CD4-positive, alpha-beta memory T cell (primary cell): ENCODE measurements at regions not wholly inside any gene's neighbourhood (a gene's known extent, or its start where the extent isn't known, plus 50 kb on each side); places are given as distances from the start of the nearest gene placed in this dataset.

ENCODE experiments used
- CTCF ChIA-PET: fragments of 350-600 bp; sonication (Branson Sonifier 250); formaldehyde crosslinking; loops from one replicate; lab custom pipeline; 2021; ENCODE audit warnings: inconsistent platforms; ENCODE audit not compliant: partially characterized antibody; lab: Charles Lee
- POLR2A ChIA-PET: fragments of 350-600 bp; sonication (Branson Sonifier 250); formaldehyde crosslinking; loops from one replicate; lab custom pipeline; 2021; ENCODE audit not compliant: partially characterized antibody; lab: Charles Lee
- DNase-seq, 5 donors: peaks; one replicate each; pipeline versions ENCODE4 v3.0.0 to v3.0.0-alpha.2; 2020 to 2022; ENCODE audit warnings: mixed read lengths in 1 of 5
- H3K27ac ChIP-seq: one replicate; pipeline ENCODE4 v1.7.0; 2013; ENCODE audit warnings: low read depth, low read length
- H3K27me3 ChIP-seq: 2 replicates; pipeline ENCODE4 v1.7.0; 2013; ENCODE audit warnings: mild to moderate bottlenecking, low read length, moderate library complexity; ENCODE audit not compliant: insufficient read depth
- H3K36me3 ChIP-seq: 2 replicates; pipeline ENCODE4 v1.7.0; 2013; ENCODE audit warnings: mild to moderate bottlenecking, low read length, moderate library complexity; ENCODE audit not compliant: insufficient read depth
- H3K4me1 ChIP-seq: 2 replicates; pipeline ENCODE4 v1.7.0; 2013; ENCODE audit warnings: mild to moderate bottlenecking, low read length, moderate library complexity; ENCODE audit not compliant: insufficient read depth
- H3K4me3 ChIP-seq, 2 donors: one replicate each; pipeline ENCODE4 v1.7.0; 2013; ENCODE audit warnings: low read length in 2 of 2, mild to moderate bottlenecking in 1 of 2
- H3K9me3 ChIP-seq, 2 donors: one replicate each; pipeline ENCODE4 v1.7.0; 2013; ENCODE audit warnings: low read length in 2 of 2, control low read depth in 1 of 2; ENCODE audit not compliant: control insufficient read depth in 1 of 2
- H3K27ac Mint-ChIP-seq, 7 donors: one replicate each; pipeline ENCODE4 v1.8.0; 2020 to 2021; ENCODE audit warnings: mixed read lengths in 7 of 7, mild to moderate bottlenecking in 6 of 7, inconsistent platforms in 3 of 7, moderate library complexity in 3 of 7
- H3K27me3 Mint-ChIP-seq, 2 donors: one replicate each; pipeline ENCODE4 v1.8.0; 2020 to 2021; ENCODE audit warnings: mixed read lengths in 2 of 2
- H3K36me3 Mint-ChIP-seq, 2 donors: one replicate each; pipeline ENCODE4 v1.8.0; 2020 to 2021; ENCODE audit warnings: mixed read lengths in 2 of 2, inconsistent platforms in 1 of 2, mild to moderate bottlenecking in 1 of 2
- H3K4me1 Mint-ChIP-seq, 4 donors: one replicate each; pipeline ENCODE4 v1.8.0; 2020 to 2021; ENCODE audit warnings: mixed read lengths in 4 of 4, mild to moderate bottlenecking in 1 of 4
- H3K4me3 Mint-ChIP-seq, 8 donors: one replicate each; pipeline ENCODE4 v1.8.0; 2020 to 2021; ENCODE audit warnings: mixed read lengths in 8 of 8, mild to moderate bottlenecking in 7 of 8, moderate library complexity in 6 of 8, inconsistent platforms in 3 of 8
- H3K9me3 Mint-ChIP-seq, 8 donors: one replicate each; pipeline ENCODE4 v1.8.0; 2020 to 2021; ENCODE audit warnings: mixed read lengths in 8 of 8, mild to moderate bottlenecking in 5 of 8, inconsistent platforms in 3 of 8, moderate library complexity in 1 of 8
- intact Hi-C: fragments of 100-400 bp; cut with micrococcal nuclease; formaldehyde crosslinking; loops from one replicate; pipeline ENCODE4 v1.15.1; 2023

- Histone ChIP-seq H3K9me3 (no peaks in the 10 kb centered on the region), H3K27ac (no peak overlapping the region), H3K27me3 (no peaks in the 10 kb centered on the region), H3K4me1 (no peaks in the 10 kb centered on the region), H3K4me3 (no peak overlapping the region), H3K36me3 (no peaks in the 10 kb centered on the region)
- no peak for DNase-seq
- POLR2A ChIA-PET, result no interaction called here
- intact Hi-C loops, result no loop called here
- H3K27ac Mint-ChIP-seq, result no peak overlapping the region
- H3K27me3 Mint-ChIP-seq, result peaks cover 3 to 8% of the 10 kb centered on the region in 2 donors
- no peak overlapping the region for H3K4me3 Mint-ChIP-seq
- no peaks in the 10 kb centered on the region for H3K36me3 Mint-ChIP-seq
- peaks cover 0 to 5% (median 2%) of the 10 kb centered on the region in 4 donors for H3K4me1 Mint-ChIP-seq
- CTCF ChIA-PET, result interaction anchor here (2.0 kb wide), 1 partner anchor 29 kb away, joined by 6 read pairs; no protein-coding TSS in a partner anchor
- no peaks in the 10 kb centered on the region for H3K9me3 Mint-ChIP-seq
Observed at GRCh38 chr13:77449265-77449664, 86.2 kb upstream of the SCEL start.

- H3K36me3 Mint-ChIP-seq, result no peaks in the 10 kb centered on the region
- intact Hi-C loops, result no loop called here
- Histone ChIP-seq H3K36me3 (no peaks in the 10 kb centered on the region), H3K27me3 (no peaks in the 10 kb centered on the region), H3K4me3 (no peak overlapping the region), H3K9me3 (no peaks in the 10 kb centered on the region), H3K4me1 (no peaks in the 10 kb centered on the region), H3K27ac (no peak overlapping the region)
- H3K9me3 Mint-ChIP-seq, result no peaks in the 10 kb centered on the region
- no peak overlapping the region for H3K27ac Mint-ChIP-seq
- POLR2A ChIA-PET, result no interaction called here
- no peak overlapping the region for H3K4me3 Mint-ChIP-seq
- DNase-seq, result no peak
- CTCF ChIA-PET, result interaction anchor here (0.8 to 2.0 kb wide), 2 partner anchors 26 to 30 kb away, joined by 3 to 6 read pairs; no protein-coding TSS in a partner anchor
- peaks cover 3 to 8% of the 10 kb centered on the region in 2 donors for H3K27me3 Mint-ChIP-seq
- H3K4me1 Mint-ChIP-seq, result peaks cover 0 to 5% (median 2%) of the 10 kb centered on the region in 4 donors
Observed at GRCh38 chr13:77448689-77449088, 86.8 kb upstream of the SCEL start.

- CTCF ChIA-PET, result no interaction called here
- intact Hi-C loops, result no loop called here
Observed at GRCh38 chr13:77443511-77443910, 92.0 kb upstream of the SCEL start.

GRCh38 chr13:77437267-77437666, 98.2 kb upstream of the SCEL start:
- no peak overlapping the region for H3K27ac Mint-ChIP-seq
- no peak for DNase-seq
- no peaks in the 10 kb centered on the region for H3K36me3 ChIP-seq
- H3K4me1 Mint-ChIP-seq, result no peaks in the 10 kb centered on the region
- CTCF ChIA-PET, result no interaction called here
- H3K9me3 Mint-ChIP-seq, result peaks cover 0 to 6% (median 4%) of the 10 kb centered on the region in 8 donors
- H3K9me3 ChIP-seq, result no peaks in the 10 kb centered on the region
- no peaks in the 10 kb centered on the region for H3K27me3 ChIP-seq
- H3K36me3 Mint-ChIP-seq, result no peaks in the 10 kb centered on the region
- H3K4me1 ChIP-seq, result no peaks in the 10 kb centered on the region
- H3K27me3 Mint-ChIP-seq, result peaks cover 0 to 3% of the 10 kb centered on the region in 2 donors
- H3K4me3 ChIP-seq, result no peak overlapping the region
- no peak overlapping the region for H3K4me3 Mint-ChIP-seq
- H3K27ac ChIP-seq, result no peak overlapping the region
- intact Hi-C loops, result no loop called here
- POLR2A ChIA-PET, result no interaction called here

More at GRCh38 chr13:77443511-77443910, 92.0 kb upstream of the SCEL start:
- POLR2A ChIA-PET, result no interaction called here
- Histone ChIP-seq H3K36me3 (no peaks in the 10 kb centered on the region), H3K4me3 (no peak overlapping the region), H3K9me3 (no peaks in the 10 kb centered on the region), H3K4me1 (no peaks in the 10 kb centered on the region), H3K27me3 (no peaks in the 10 kb centered on the region), H3K27ac (no peak overlapping the region)
- Mint-ChIP-seq H3K4me3 (no peak overlapping the region), H3K27ac (no peak overlapping the region), H3K9me3 (peaks cover 0 to 3% (median under 1%) of the 10 kb centered on the region in 8 donors), H3K27me3 (peaks cover 3 to 8% of the 10 kb centered on the region in 2 donors), H3K36me3 (no peaks in the 10 kb centered on the region), H3K4me1 (peaks cover 0 to 5% (median 2%) of the 10 kb centered on the region in 4 donors)
- DNase-seq, result no peak

GRCh38 chr13:77434289-77434688, 101.2 kb upstream of the SCEL start:
- Histone ChIP-seq H3K4me3 (no peak overlapping the region), H3K9me3 (no peaks in the 10 kb centered on the region), H3K27me3 (no peaks in the 10 kb centered on the region), H3K27ac (no peak overlapping the region), H3K4me1 (no peaks in the 10 kb centered on the region), H3K36me3 (no peaks in the 10 kb centered on the region)
- no peaks in the 10 kb centered on the region for H3K4me1 Mint-ChIP-seq
- no peak overlapping the region for H3K27ac Mint-ChIP-seq
- H3K9me3 Mint-ChIP-seq, result peaks cover 0 to 6% (median 4%) of the 10 kb centered on the region in 8 donors
- H3K36me3 Mint-ChIP-seq, result no peaks in the 10 kb centered on the region
- ChIA-PET POLR2A (no interaction called here), CTCF (no interaction called here)
- peaks cover 0 to 1% of the 10 kb centered on the region in 2 donors for H3K27me3 Mint-ChIP-seq
- no peak overlapping the region for H3K4me3 Mint-ChIP-seq
- intact Hi-C loops, result no loop called here
- DNase-seq, result no peak

- ChIA-PET POLR2A (interaction anchor here (1.2 kb wide), 1 partner anchor 101 kb away, joined by 4 read pairs; no protein-coding TSS in a partner anchor), CTCF (no interaction called here)
- Histone ChIP-seq H3K4me3 (no peak overlapping the region), H3K27ac (no peak overlapping the region), H3K27me3 (no peaks in the 10 kb centered on the region), H3K36me3 (no peaks in the 10 kb centered on the region), H3K9me3 (no peaks in the 10 kb centered on the region), H3K4me1 (no peaks in the 10 kb centered on the region)
- intact Hi-C loops, result no loop called here
- H3K27me3 Mint-ChIP-seq, result no peaks in the 10 kb centered on the region
- H3K9me3 Mint-ChIP-seq, result peaks cover 0 to 6% (median 0%) of the 10 kb centered on the region in 8 donors
- DNase-seq, result no peak
- H3K27ac Mint-ChIP-seq, result no peak overlapping the region
- H3K4me1 Mint-ChIP-seq, result peaks cover 0 to 1% (median 0%) of the 10 kb centered on the region in 4 donors
- H3K36me3 Mint-ChIP-seq, result no peaks in the 10 kb centered on the region
- no peak overlapping the region for H3K4me3 Mint-ChIP-seq
Observed at GRCh38 chr13:77431449-77431848, 104.1 kb upstream of the SCEL start.

- Histone ChIP-seq H3K27ac (no peak overlapping the region), H3K27me3 (no peaks in the 10 kb centered on the region), H3K36me3 (no peaks in the 10 kb centered on the region), H3K9me3 (no peaks in the 10 kb centered on the region), H3K4me3 (no peak overlapping the region), H3K4me1 (no peaks in the 10 kb centered on the region)
- peaks cover 0 to under 1% of the 10 kb centered on the region in 2 donors for H3K27me3 Mint-ChIP-seq
- no peak overlapping the region for H3K4me3 Mint-ChIP-seq
- no peak overlapping the region for H3K27ac Mint-ChIP-seq
- H3K9me3 Mint-ChIP-seq, result peaks cover 0 to 6% (median 0%) of the 10 kb centered on the region in 8 donors
- POLR2A ChIA-PET, result interaction anchor here (0.6 kb wide), 1 partner anchor 202 kb away, joined by 3 read pairs; no protein-coding TSS in a partner anchor
- no peak for DNase-seq
- no peaks in the 10 kb centered on the region for H3K36me3 Mint-ChIP-seq
- CTCF ChIA-PET, result no interaction called here
- intact Hi-C loops, result no loop called here
- peaks cover 0 to 1% (median 0%) of the 10 kb centered on the region in 4 donors for H3K4me1 Mint-ChIP-seq
Observed at GRCh38 chr13:77430377-77430951, 103.6 kb upstream of the MYCBP2 start.
